AG04450 (cell line): ENCODE measurements at regions not wholly inside any gene's neighbourhood (a gene's known extent, or its start where the extent isn't known, plus 50 kb on each side); places are given as distances from the start of the nearest gene placed in this dataset.
A peak's percentile ranks its signal among the peaks of the same experiment; 100 is the strongest.

Experiments
- CTCF ChIA-PET: fragments of 300-600, 350-600 bp; formaldehyde crosslinking; extraction: SDS; loops from one replicate; lab custom pipeline; 2022; ENCODE audit warnings: antibody characterized with exemption, inconsistent platforms; lab: Charles Lee
- POLR2A ChIA-PET: fragments of 350-600 bp; formaldehyde crosslinking; extraction: SDS; loops from one replicate; lab custom pipeline; 2021; ENCODE audit warnings: antibody characterized with exemption, inconsistent platforms; lab: Yijun Ruan, JAX
- DNase-seq: peaks from one replicate; pipeline ENCODE4 v3.0.0-alpha.2; 2011; ENCODE audit warnings: low read depth, low spot score
- H3K27ac ChIP-seq: one replicate; pipeline ENCODE4 v1.5.1; 2012; ENCODE audit warnings: low read depth, low read length, control low read depth
- H3K27me3 ChIP-seq: one replicate; pipeline ENCODE4 v1.6.0; 2012; ENCODE audit warnings: low read length; ENCODE audit not compliant: control insufficient read depth, insufficient read depth
- H3K4me3 ChIP-seq: 2 replicates; pipeline ENCODE4 v1.5.1; 2011; ENCODE audit warnings: mild to moderate bottlenecking, low read depth, low read length, control low read depth
- H3K9me3 ChIP-seq: 2 replicates; pipeline ENCODE4 v1.5.1; 2012; ENCODE audit warnings: low read length; ENCODE audit not compliant: control insufficient read depth, insufficient read depth
- CTCF ChIP-seq: IDR thresholded peaks from 2 replicates; pipeline ENCODE4 v1.5.1; 2011; ENCODE audit warnings: low read depth, low read length, control low read depth, inconsistent platforms

DNA sequence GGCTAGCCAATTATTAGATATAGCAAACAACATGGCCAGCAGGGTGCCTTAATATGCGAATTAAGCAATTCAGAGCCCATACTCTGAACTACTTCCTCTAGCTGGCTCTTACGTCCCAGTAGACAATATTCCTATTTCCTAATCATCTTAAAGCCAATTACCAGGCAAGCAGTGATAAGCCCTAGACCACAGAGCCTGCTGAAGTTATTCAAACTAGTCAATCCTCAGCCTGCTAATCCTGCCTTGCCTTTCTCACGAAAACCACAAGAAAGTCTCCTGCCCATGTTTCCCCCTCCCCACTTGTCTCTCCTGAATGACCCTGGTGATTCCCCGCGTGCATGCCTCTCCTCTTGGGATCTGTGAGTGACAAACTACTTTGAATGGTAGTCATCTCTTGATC is 86.8 kb upstream of the CACNA2D1 start:
- no peak for DNase-seq
- ChIA-PET POLR2A (no interaction called here), CTCF (no interaction called here)
- no peak overlapping the region for H3K27ac ChIP-seq
- TF ChIP-seq CTCF, result no peak
- H3K27me3 ChIP-seq, result no peaks in the 10 kb centered on the region
- H3K4me3 ChIP-seq, result no peak overlapping the region
- no peaks in the 10 kb centered on the region for H3K9me3 ChIP-seq

GRCh38 chr7:82528577-82529310 is 85.2 kb upstream of the CACNA2D1 start:
- no peaks in the 10 kb centered on the region for H3K27me3 ChIP-seq
- ChIA-PET POLR2A (no interaction called here), CTCF (no interaction called here)
- H3K27ac ChIP-seq, result no peak overlapping the region
- no peaks in the 10 kb centered on the region for H3K9me3 ChIP-seq
- H3K4me3 ChIP-seq, result no peak overlapping the region
- TF ChIP-seq CTCF, result no peak
- peak; percentile 20 for DNase-seq

GRCh38 chr7:82527851-82528250 is 84.3 kb upstream of the CACNA2D1 start:
- ChIA-PET CTCF (no interaction called here), POLR2A (no interaction called here)
- no peak overlapping the region for H3K4me3 ChIP-seq
- no peaks in the 10 kb centered on the region for H3K27me3 ChIP-seq
- no peak for DNase-seq
- no peak overlapping the region for H3K27ac ChIP-seq
- TF ChIP-seq CTCF, result no peak
- no peaks in the 10 kb centered on the region for H3K9me3 ChIP-seq

DNA sequence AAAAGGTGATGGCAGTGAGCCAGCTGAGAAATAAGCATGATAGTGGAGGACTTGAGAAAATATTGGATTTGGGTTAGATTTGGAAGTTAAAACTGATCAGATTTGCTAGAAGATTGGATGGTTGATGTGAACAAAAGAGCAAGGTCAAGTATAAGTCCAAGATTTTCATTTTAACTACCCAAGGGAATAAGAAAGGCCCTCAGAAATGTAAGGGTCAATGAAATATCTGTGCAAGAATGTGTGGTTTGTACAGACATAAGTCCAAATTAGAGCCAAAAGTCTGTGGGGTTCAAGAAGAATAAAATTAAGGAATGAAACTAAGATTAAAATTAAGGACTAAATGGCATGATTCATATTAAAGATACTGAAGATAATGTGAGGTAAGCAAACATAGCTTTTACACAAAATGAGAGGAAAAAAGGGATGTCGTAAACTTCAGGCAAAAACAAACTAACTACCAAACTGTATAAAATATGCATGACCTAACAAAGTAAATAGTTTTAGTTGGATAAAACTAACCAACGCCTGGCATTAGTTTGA is 78.4 kb upstream of the CACNA2D1 start:
- POLR2A ChIA-PET, result no interaction called here
- CTCF ChIA-PET, result no interaction called here
- DNase-seq, result no peak

More for the DNA sequence above, 78.4 kb upstream of the CACNA2D1 start:
- Histone ChIP-seq H3K27ac (no peak overlapping the region), H3K27me3 (no peaks in the 10 kb centered on the region), H3K4me3 (no peak overlapping the region), H3K9me3 (no peaks in the 10 kb centered on the region)
- no peak for TF ChIP-seq CTCF
